ENCODE measurements at regions not wholly inside any gene's neighbourhood (a gene's known extent, or its start where the extent isn't known, plus 50 kb on each side); places are given as distances from the start of the nearest gene placed in this dataset.

GRCh38 chr6:43840490-43841218 lies 70.6 kb downstream of the VEGFA start:
- TF ChIP-seq POLR2A (IDR thresholded peaks at IDR 0.05; ENCODE audit: low read depth, low read length), result no peak
- TF ChIP-seq EZH2 (IDR thresholded peaks at IDR 0.05; ENCODE audit: borderline replicate concordance, low read depth, low read length, severe bottlenecking), result no peak
- no peak for TF ChIP-seq CTCF (IDR thresholded peaks at IDR 0.05; ENCODE audit: extremely low read depth in 1 of 2, insufficient read depth in 1 of 2, low read depth in 1 of 2, low read length in 2 of 2)

Data from endothelial cell of umbilical vein (primary cell).